Omental fat pad (tissue), 3 donors: ENCODE measurements at regions not wholly inside any gene's neighbourhood (a gene's known extent, or its start where the extent isn't known, plus 50 kb on each side); places are given as distances from the start of the nearest gene placed in this dataset.
"Not testable (repeated sequence)": the region's sequence is repeated elsewhere in the genome, so short reads cannot be mapped to it uniquely, and the experiment has no call there.

Source experiments
- ATAC-seq: fragments of 150-250 bp; one replicate; pipeline ENCODE4 v1.9.1; 2016; ENCODE audit warnings: mild to moderate bottlenecking, moderate library complexity; ENCODE audit not compliant: low FRiP score
- DNase-seq: peaks from one replicate; pipeline ENCODE4 v3.0.0-alpha.2; 2019; ENCODE audit warnings: low spot score
- CTCF ChIP-seq, 3 donors: fragments of 450-650 bp; IDR thresholded peaks; one replicate each; pipeline ENCODE4 v1.5.1; 2016 to 2017; ENCODE audit warnings: antibody characterized with exemption in 3 of 3, mild to moderate bottlenecking in 3 of 3, moderate library complexity in 2 of 3

GRCh38 chr9:6106711-6107339 lies 91.4 kb upstream of the RANBP6 start:
- TF ChIP-seq CTCF (IDR thresholded peaks at IDR 0.05) = no peak
- ATAC-seq (peak; percentile 14), DNase-seq (no peak)

GRCh38 chr9:6105738-6106137 lies 90.3 kb upstream of the RANBP6 start:
- DNase-seq = no peak
- TF ChIP-seq CTCF (IDR thresholded peaks at IDR 0.05) = no peak

GRCh38 chr9:6104406-6104805 lies 89.0 kb upstream of the RANBP6 start:
- DNase-seq, ATAC-seq: not testable (repeated sequence)

More at GRCh38 chr9:6105738-6106137, 90.3 kb upstream of the RANBP6 start:
- no peak for ATAC-seq

GRCh38 chr9:6103911-6104310 lies 88.5 kb upstream of the RANBP6 start:
- ATAC-seq, DNase-seq: not testable (repeated sequence)

GRCh38 chr9:6102336-6102987 lies 87.0 kb upstream of the RANBP6 start:
- ATAC-seq = not testable (repeated sequence)

GRCh38 chr9:6101725-6102124 lies 86.3 kb upstream of the RANBP6 start:
- ATAC-seq, DNase-seq: not testable (repeated sequence)

More at GRCh38 chr9:6102336-6102987, 87.0 kb upstream of the RANBP6 start:
- DNase-seq = not testable (repeated sequence)

GRCh38 chr9:6099346-6099745 lies 83.9 kb upstream of the RANBP6 start:
- ATAC-seq, DNase-seq: not testable (repeated sequence)

GRCh38 chr9:6098431-6098830 lies 83.0 kb upstream of the RANBP6 start:
- no peak for TF ChIP-seq CTCF (IDR thresholded peaks at IDR 0.05)
- no peak for DNase-seq
- no peak for ATAC-seq

GRCh38 chr9:6096821-6097220 lies 81.4 kb upstream of the RANBP6 start:
- ATAC-seq (no peak), DNase-seq (no peak)
- no peak for TF ChIP-seq CTCF (IDR thresholded peaks at IDR 0.05)
